HFFc6 (cell line): ENCODE measurements at regions not wholly inside any gene's neighbourhood (a gene's known extent, or its start where the extent isn't known, plus 50 kb on each side); places are given as distances from the start of the nearest gene placed in this dataset.

ENCODE experiments used
- DNase-seq: peaks from one replicate; pipeline ENCODE4 v3.0.0-alpha.2; 2018
- H3K27ac Mint-ChIP-seq: 2 replicates; pipeline ENCODE4 v1.8.0; 2020; ENCODE audit warnings: mild to moderate bottlenecking, mixed read lengths
- H3K27me3 Mint-ChIP-seq: 2 replicates; pipeline ENCODE4 v1.8.0; 2021; ENCODE audit warnings: mild to moderate bottlenecking, moderate library complexity, mixed read lengths; ENCODE audit not compliant: insufficient read depth
- H3K36me3 Mint-ChIP-seq: 2 replicates; pipeline ENCODE4 v1.8.0; 2021; ENCODE audit warnings: low read depth, mixed read lengths
- H3K4me1 Mint-ChIP-seq: 2 replicates; pipeline ENCODE4 v1.8.0; 2020; ENCODE audit warnings: low read depth, mixed read lengths
- H3K4me3 Mint-ChIP-seq: 2 replicates; pipeline ENCODE4 v1.8.0; 2020; ENCODE audit warnings: mild to moderate bottlenecking, moderate library complexity, mixed read lengths
- H3K9me3 Mint-ChIP-seq: 2 replicates; pipeline ENCODE4 v1.8.0; 2020; ENCODE audit warnings: mild to moderate bottlenecking, mixed read lengths
- CTCF ChIP-seq: fragments of 200-600 bp; sonication (generic); IDR thresholded peaks from 2 replicates; pipeline ENCODE4 v1.5.0; 2021; ENCODE audit warnings: antibody characterized with exemption, mild to moderate bottlenecking

DNA sequence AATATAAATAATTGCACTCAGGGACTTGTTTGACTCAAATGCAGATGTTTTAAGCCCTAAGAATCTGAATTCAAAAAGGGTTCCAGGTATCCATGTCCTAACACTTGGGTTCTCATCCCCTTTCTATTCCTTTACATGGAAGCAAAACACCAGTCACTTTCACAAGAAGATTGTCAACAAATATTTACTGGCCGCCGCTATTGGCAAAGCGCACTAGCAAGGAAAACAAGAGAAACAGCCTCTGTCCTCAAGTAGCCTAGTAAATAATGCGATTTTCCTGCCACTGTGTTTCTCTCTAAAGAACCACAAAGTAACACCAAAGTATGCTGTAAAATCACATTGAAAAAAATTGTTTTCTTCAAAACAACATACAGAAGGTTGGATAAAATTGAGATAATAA is 66.7 kb upstream of the EZH2 start:
- no peak for TF ChIP-seq CTCF
- H3K9me3 Mint-ChIP-seq: no peaks in the 10 kb centered on the region

GRCh38 chr7:148944935-148945934 is 61.1 kb upstream of the EZH2 start:
- H3K4me1 Mint-ChIP-seq: peaks cover 14% of the 10 kb centered on the region

More for the DNA sequence above, 66.7 kb upstream of the EZH2 start:
- no peak overlapping the region for H3K27ac Mint-ChIP-seq
- no peaks in the 10 kb centered on the region for H3K36me3 Mint-ChIP-seq
- H3K4me1 Mint-ChIP-seq: no peaks in the 10 kb centered on the region
- H3K27me3 Mint-ChIP-seq: no peaks in the 10 kb centered on the region; the same call in 1 of the 2 replicates
- DNase-seq: no peak
- no peak overlapping the region for H3K4me3 Mint-ChIP-seq

GRCh38 chr7:148941598-148942275 is 57.6 kb upstream of the EZH2 start:
- peak overlapping the region; percentile 94 for H3K4me3 Mint-ChIP-seq
- no peaks in the 10 kb centered on the region for H3K27me3 Mint-ChIP-seq
- H3K4me1 Mint-ChIP-seq: peaks cover 17% of the 10 kb centered on the region
- H3K9me3 Mint-ChIP-seq: no peaks in the 10 kb centered on the region
- peak; percentile 51 for DNase-seq
- TF ChIP-seq CTCF: peak; percentile 67
- peak overlapping the region; percentile 97 for H3K27ac Mint-ChIP-seq
- H3K36me3 Mint-ChIP-seq: no peaks in the 10 kb centered on the region

More at GRCh38 chr7:148944935-148945934, 61.1 kb upstream of the EZH2 start:
- Mint-ChIP-seq H3K27me3 (no peaks in the 10 kb centered on the region; the same call in 1 of the 2 replicates), H3K27ac (no peak overlapping the region), H3K9me3 (no peaks in the 10 kb centered on the region), H3K36me3 (no peaks in the 10 kb centered on the region), H3K4me3 (no peak overlapping the region)
- TF ChIP-seq CTCF: no peak
- DNase-seq: peak; percentile 60

- Mint-ChIP-seq H3K4me3 (peak overlapping the region; percentile 94), H3K27ac (peak overlapping the region; percentile 97), H3K4me1 (peaks cover 17% of the 10 kb centered on the region), H3K27me3 (no peaks in the 10 kb centered on the region), H3K36me3 (no peaks in the 10 kb centered on the region), H3K9me3 (no peaks in the 10 kb centered on the region)
- DNase-seq: peak; percentile 89
- TF ChIP-seq CTCF: no peak
These were observed 56.9 kb upstream of the EZH2 start for GRCh38 chr7:148940702-148941597.

- Mint-ChIP-seq H3K27ac (no peak overlapping the region), H3K27me3 (no peaks in the 10 kb centered on the region), H3K4me3 (no peak overlapping the region), H3K9me3 (no peaks in the 10 kb centered on the region), H3K36me3 (no peaks in the 10 kb centered on the region), H3K4me1 (peaks cover 17% of the 10 kb centered on the region)
- TF ChIP-seq CTCF: no peak
- DNase-seq: no peak
These were observed 55.2 kb upstream of the EZH2 start for GRCh38 chr7:148939128-148939755.
